ENCODE measurements at regions not wholly inside any gene's neighbourhood (a gene's known extent, or its start where the extent isn't known, plus 50 kb on each side); places are given as distances from the start of the nearest gene placed in this dataset.

DNA sequence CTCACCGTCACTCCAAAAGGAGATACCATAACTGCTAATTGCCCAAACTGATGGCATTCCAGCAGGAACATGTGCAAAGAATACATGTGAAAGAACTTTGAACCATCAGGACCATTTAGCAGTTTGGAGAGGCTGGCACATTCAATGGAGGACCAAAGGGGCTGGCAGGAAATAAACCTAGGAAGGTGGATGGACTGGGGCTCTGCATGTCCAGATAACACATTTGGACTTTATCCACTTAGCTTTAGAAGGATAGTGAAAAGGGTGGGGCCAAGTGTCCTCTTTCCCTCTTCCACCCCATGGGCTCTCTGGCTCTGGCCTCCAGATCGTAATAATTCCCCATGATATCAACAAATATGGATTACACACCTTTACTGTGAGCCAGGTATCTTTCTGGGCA, 58.8 kb upstream of the CALM2 start:
- no peak for TF ChIP-seq EP300 (IDR thresholded peaks at IDR 0.05)
- TF ChIP-seq, protein P1, sequence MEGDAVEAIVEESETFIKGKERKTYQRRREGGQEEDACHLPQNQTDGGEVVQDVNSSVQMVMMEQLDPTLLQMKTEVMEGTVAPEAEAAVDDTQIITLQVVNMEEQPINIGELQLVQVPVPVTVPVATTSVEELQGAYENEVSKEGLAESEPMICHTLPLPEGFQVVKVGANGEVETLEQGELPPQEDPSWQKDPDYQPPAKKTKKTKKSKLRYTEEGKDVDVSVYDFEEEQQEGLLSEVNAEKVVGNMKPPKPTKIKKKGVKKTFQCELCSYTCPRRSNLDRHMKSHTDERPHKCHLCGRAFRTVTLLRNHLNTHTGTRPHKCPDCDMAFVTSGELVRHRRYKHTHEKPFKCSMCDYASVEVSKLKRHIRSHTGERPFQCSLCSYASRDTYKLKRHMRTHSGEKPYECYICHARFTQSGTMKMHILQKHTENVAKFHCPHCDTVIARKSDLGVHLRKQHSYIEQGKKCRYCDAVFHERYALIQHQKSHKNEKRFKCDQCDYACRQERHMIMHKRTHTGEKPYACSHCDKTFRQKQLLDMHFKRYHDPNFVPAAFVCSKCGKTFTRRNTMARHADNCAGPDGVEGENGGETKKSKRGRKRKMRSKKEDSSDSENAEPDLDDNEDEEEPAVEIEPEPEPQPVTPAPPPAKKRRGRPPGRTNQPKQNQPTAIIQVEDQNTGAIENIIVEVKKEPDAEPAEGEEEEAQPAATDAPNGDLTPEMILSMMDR (IDR thresholded peaks at IDR 0.05) = no peak

Measured in esophagus muscularis mucosa (tissue), 3 donors.